GF-D8 (cell line): ENCODE measurements at regions not wholly inside any gene's neighbourhood (a gene's known extent, or its start where the extent isn't known, plus 50 kb on each side); places are given as distances from the start of the nearest gene placed in this dataset.
"Not testable (repeated sequence)": the region's sequence is repeated elsewhere in the genome, so short reads cannot be mapped to it uniquely, and the experiment has no call there.

Experiments used
- DNase-seq: peaks from one replicate; lab custom pipeline; 2025; lab: John Stamatoyannopoulos, UW

- no peak for DNase-seq
Observed at GRCh38 chr9:30140407-30140806, 2244.0 kb upstream of the ACO1 start.

GRCh38 chr9:30160570-30160969 is 2223.9 kb upstream of the ACO1 start:
- DNase-seq: no peak

GRCh38 chr9:30172206-30172605 is 2212.2 kb upstream of the ACO1 start:
- no peak for DNase-seq

- no peak for DNase-seq
Observed at GRCh38 chr9:30178610-30179009, 2205.8 kb upstream of the ACO1 start.

- DNase-seq: no peak
Observed at GRCh38 chr9:30193421-30193820, 2191.0 kb upstream of the ACO1 start.

- no peak for DNase-seq
Observed at GRCh38 chr9:30196941-30197340, 2187.5 kb upstream of the ACO1 start.

- no peak for DNase-seq
Observed at GRCh38 chr9:30197453-30197852, 2187.0 kb upstream of the ACO1 start.

- DNase-seq: no peak
Observed at GRCh38 chr9:30197954-30198353, 2186.5 kb upstream of the ACO1 start.

- DNase-seq: no peak
Observed at GRCh38 chr9:30198463-30199309, 2185.8 kb upstream of the ACO1 start.

GRCh38 chr9:30201024-30201423 is 2183.4 kb upstream of the ACO1 start:
- DNase-seq: no peak

GRCh38 chr9:30235068-30235467 is 2149.4 kb upstream of the ACO1 start:
- no peak for DNase-seq

- DNase-seq: no peak
Observed at GRCh38 chr9:30235564-30235963, 2148.9 kb upstream of the ACO1 start.

GRCh38 chr9:30239878-30240277 is 2144.6 kb upstream of the ACO1 start:
- DNase-seq: no peak

- no peak for DNase-seq
Observed at GRCh38 chr9:30243467-30243866, 2141.0 kb upstream of the ACO1 start.

GRCh38 chr9:30244877-30245276 is 2139.6 kb upstream of the ACO1 start:
- no peak for DNase-seq

- no peak for DNase-seq
Observed at GRCh38 chr9:30250872-30251271, 2133.6 kb upstream of the ACO1 start.

GRCh38 chr9:30258094-30258493 is 2126.3 kb upstream of the ACO1 start:
- no peak for DNase-seq

- no peak for DNase-seq
Observed at GRCh38 chr9:30280229-30280900, 2104.1 kb upstream of the ACO1 start.

- DNase-seq: no peak
Observed at GRCh38 chr9:30289435-30289834, 2095.0 kb upstream of the ACO1 start.

GRCh38 chr9:30292026-30292425 is 2092.4 kb upstream of the ACO1 start:
- not testable (repeated sequence) for DNase-seq

GRCh38 chr9:30293231-30293630 is 2091.2 kb upstream of the ACO1 start:
- no peak for DNase-seq

GRCh38 chr9:30299126-30299780 is 2085.2 kb upstream of the ACO1 start:
- DNase-seq: no peak
